PC-9 (cell line): ENCODE measurements at regions not wholly inside any gene's neighbourhood (a gene's known extent, or its start where the extent isn't known, plus 50 kb on each side); places are given as distances from the start of the nearest gene placed in this dataset.

Source experiments
- BruUV-seq: library from RNA; stranded (reverse); fragments of 400-500 nt; replicated peaks from 2 replicates; lab custom pipeline; 2021; lab: Mats Ljungman, UMichigan
- CTCF ChIA-PET: fragments of 300-600 bp; sonication (Branson Sonifier 250); formaldehyde crosslinking; loops from one replicate; lab custom pipeline; 2022; ENCODE audit warnings: antibody characterized with exemption; lab: Charles Lee
- POLR2A ChIA-PET: fragments of 300-600 bp; sonication (Branson Sonifier 250); formaldehyde crosslinking; loops from one replicate; lab custom pipeline; 2022; ENCODE audit warnings: antibody characterized with exemption; ENCODE audit not compliant: unreplicated experiment; lab: Charles Lee
- DNase-seq, 2 experiments: peaks; one replicate each; pipeline versions ENCODE4 v3.0.0 to v3.0.0-alpha.2; 2015 to 2022; ENCODE audit warnings: mixed read lengths in 1 of 2
- H2AFZ ChIP-seq: fragments of 200-600 bp; sonication (generic); 2 replicates; pipeline ENCODE4 v1.8.1; 2017; ENCODE audit warnings: antibody characterized with exemption
- H3F3A ChIP-seq: fragments of 200-600 bp; sonication (generic); 2 replicates; pipeline ENCODE4 v1.8.1; 2017; ENCODE audit warnings: antibody characterized with exemption, mild to moderate bottlenecking, low read depth; ENCODE audit not compliant: insufficient read depth
- H3K27ac ChIP-seq: fragments of 200-600 bp; sonication (generic); 2 replicates; pipeline ENCODE4 v1.6.1; 2016; ENCODE audit warnings: mixed run types
- H3K27me3 ChIP-seq: fragments of 200-600 bp; sonication (generic); 2 replicates; pipeline ENCODE4 v1.6.1; 2016; ENCODE audit warnings: low read depth, mixed run types; ENCODE audit not compliant: insufficient read depth
- H3K36me3 ChIP-seq: fragments of 200-600 bp; sonication (generic); 2 replicates; pipeline ENCODE4 v1.6.1; 2016; ENCODE audit warnings: low read depth, mixed run types
- H3K4me1 ChIP-seq: fragments of 200-600 bp; sonication (generic); replicated peaks from 2 replicates; pipeline ENCODE4 v1.6.1; 2016; ENCODE audit warnings: mixed run types; ENCODE audit not compliant: insufficient read depth
- H3K4me2 ChIP-seq: fragments of 200-600 bp; sonication (generic); 2 replicates; pipeline ENCODE4 v1.6.1; 2017; ENCODE audit warnings: mixed run types
- H3K4me3 ChIP-seq: fragments of 200-600 bp; sonication (generic); 2 replicates; pipeline ENCODE4 v1.6.1; 2016; ENCODE audit warnings: mixed run types
- H3K79me2 ChIP-seq: fragments of 200-600 bp; sonication (generic); 2 replicates; pipeline ENCODE4 v1.6.1; 2017; ENCODE audit warnings: low read depth, mixed run types
- H3K9me2 ChIP-seq: fragments of 200-600 bp; sonication (generic); 2 replicates; pipeline ENCODE4 v1.8.1; 2017; ENCODE audit warnings: mild to moderate bottlenecking; ENCODE audit not compliant: insufficient read depth
- H3K9me3 ChIP-seq: fragments of 200-600 bp; sonication (generic); 2 replicates; pipeline ENCODE4 v1.8.1; 2016; ENCODE audit warnings: low read depth; ENCODE audit not compliant: insufficient read depth
- H4K20me1 ChIP-seq: fragments of 200-600 bp; sonication (generic); 2 replicates; pipeline ENCODE4 v1.8.1; 2017; ENCODE audit not compliant: insufficient read depth
- EZH2 ChIP-seq: fragments of 200-600 bp; sonication (generic); IDR thresholded peaks from 2 replicates; pipeline ENCODE4 v1.8.0; 2017; ENCODE audit warnings: antibody characterized with exemption, low read depth
- intact Hi-C: fragments of 100-400 bp; cut with micrococcal nuclease; formaldehyde crosslinking; loops from one replicate; pipeline ENCODE4 v1.10.0; 2022; ENCODE audit not compliant: unreplicated experiment
- TF ChIP-seq, protein P1 (sequence below): fragments of 200-600 bp; sonication (generic); conservative IDR thresholded peaks from 2 replicates; pipeline ENCODE4 v1.6.1; 2017; ENCODE audit warnings: mixed run types, antibody characterized with exemption, mild to moderate bottlenecking, moderate library complexity

DNA sequence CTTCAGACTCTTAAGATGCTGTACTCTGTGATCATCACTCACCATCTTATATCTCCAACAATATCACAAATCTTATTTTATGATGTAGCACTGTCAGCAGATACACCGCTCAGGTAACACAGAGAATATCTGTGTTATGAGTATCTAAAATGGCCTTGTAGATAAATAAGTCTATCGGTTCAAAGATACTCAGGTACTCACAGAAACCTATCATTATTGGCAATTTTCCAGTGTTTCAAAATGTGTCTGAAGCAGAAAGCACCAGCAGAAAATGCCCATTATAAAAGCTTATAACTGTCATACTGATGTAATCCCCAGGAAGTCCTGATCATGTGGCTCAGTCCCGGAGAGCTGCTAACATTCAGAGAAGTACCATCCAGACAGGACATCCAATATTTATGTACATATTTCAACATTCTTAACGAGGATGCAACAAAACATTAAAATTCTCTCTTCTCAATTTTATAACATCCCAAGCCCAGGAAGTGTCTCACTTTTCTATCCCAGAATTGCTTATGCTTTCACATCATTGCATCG is 190.7 kb upstream of the LMNTD1 start:
- intact Hi-C loops: no loop called here
- BruUV-seq: no TSS peak
- no peak for DNase-seq
- CTCF ChIA-PET: no interaction called here
- Histone ChIP-seq H3K27ac (no peak overlapping the region), H2AFZ (no peak overlapping the region), H3K4me1 (no peaks in the 10 kb centered on the region), H3K4me3 (no peak overlapping the region), H3K36me3 (no peaks in the 10 kb centered on the region), H3K9me3 (no peaks in the 10 kb centered on the region), H3F3A (no peaks in the 10 kb centered on the region), H4K20me1 (no peaks in the 10 kb centered on the region), H3K4me2 (no peak overlapping the region), H3K27me3 (no peaks in the 10 kb centered on the region), H3K79me2 (no peaks in the 10 kb centered on the region), H3K9me2 (no peaks in the 10 kb centered on the region)
- POLR2A ChIA-PET: interaction anchor here (0.6 kb wide), 1 partner anchor 77 kb away, joined by 11 read pairs; no protein-coding TSS in a partner anchor
- TF ChIP-seq, protein P1, sequence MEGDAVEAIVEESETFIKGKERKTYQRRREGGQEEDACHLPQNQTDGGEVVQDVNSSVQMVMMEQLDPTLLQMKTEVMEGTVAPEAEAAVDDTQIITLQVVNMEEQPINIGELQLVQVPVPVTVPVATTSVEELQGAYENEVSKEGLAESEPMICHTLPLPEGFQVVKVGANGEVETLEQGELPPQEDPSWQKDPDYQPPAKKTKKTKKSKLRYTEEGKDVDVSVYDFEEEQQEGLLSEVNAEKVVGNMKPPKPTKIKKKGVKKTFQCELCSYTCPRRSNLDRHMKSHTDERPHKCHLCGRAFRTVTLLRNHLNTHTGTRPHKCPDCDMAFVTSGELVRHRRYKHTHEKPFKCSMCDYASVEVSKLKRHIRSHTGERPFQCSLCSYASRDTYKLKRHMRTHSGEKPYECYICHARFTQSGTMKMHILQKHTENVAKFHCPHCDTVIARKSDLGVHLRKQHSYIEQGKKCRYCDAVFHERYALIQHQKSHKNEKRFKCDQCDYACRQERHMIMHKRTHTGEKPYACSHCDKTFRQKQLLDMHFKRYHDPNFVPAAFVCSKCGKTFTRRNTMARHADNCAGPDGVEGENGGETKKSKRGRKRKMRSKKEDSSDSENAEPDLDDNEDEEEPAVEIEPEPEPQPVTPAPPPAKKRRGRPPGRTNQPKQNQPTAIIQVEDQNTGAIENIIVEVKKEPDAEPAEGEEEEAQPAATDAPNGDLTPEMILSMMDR: no peak
- TF ChIP-seq EZH2: no peak

DNA sequence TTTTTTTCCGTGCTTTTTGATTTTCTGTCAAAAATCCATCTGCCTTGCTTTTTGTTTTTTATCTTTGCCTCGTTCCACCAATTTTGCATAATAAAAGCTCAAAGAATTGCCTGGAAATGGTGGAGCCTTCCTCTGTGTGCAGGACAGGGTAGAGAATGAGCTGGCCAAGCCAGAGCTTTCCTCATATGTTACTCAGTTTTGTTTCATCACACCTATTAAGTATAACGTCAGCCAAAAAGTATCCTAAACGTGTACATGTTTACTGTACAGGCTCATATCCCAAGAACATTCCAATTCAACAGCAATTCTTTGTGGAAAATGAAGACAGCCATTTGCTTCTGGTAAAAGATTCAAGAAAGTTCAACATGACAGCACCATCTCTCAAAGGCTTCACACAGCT is 191.2 kb upstream of the LMNTD1 start:
- CTCF ChIA-PET: no interaction called here
- no peak for DNase-seq
- TF ChIP-seq, protein P1: no peak
- no peak for TF ChIP-seq EZH2
- Histone ChIP-seq H3F3A (no peaks in the 10 kb centered on the region), H3K36me3 (no peaks in the 10 kb centered on the region), H3K79me2 (no peaks in the 10 kb centered on the region), H3K4me2 (no peak overlapping the region), H3K27ac (no peak overlapping the region), H4K20me1 (no peaks in the 10 kb centered on the region), H3K27me3 (no peaks in the 10 kb centered on the region), H3K4me3 (no peak overlapping the region), H3K9me2 (peaks cover 2% of the 10 kb centered on the region), H2AFZ (no peak overlapping the region), H3K4me1 (no peaks in the 10 kb centered on the region), H3K9me3 (no peaks in the 10 kb centered on the region)
- no TSS peak for BruUV-seq
- intact Hi-C loops: no loop called here
- POLR2A ChIA-PET: interaction anchor here (0.6 kb wide), 1 partner anchor 77 kb away, joined by 11 read pairs; no protein-coding TSS in a partner anchor

DNA sequence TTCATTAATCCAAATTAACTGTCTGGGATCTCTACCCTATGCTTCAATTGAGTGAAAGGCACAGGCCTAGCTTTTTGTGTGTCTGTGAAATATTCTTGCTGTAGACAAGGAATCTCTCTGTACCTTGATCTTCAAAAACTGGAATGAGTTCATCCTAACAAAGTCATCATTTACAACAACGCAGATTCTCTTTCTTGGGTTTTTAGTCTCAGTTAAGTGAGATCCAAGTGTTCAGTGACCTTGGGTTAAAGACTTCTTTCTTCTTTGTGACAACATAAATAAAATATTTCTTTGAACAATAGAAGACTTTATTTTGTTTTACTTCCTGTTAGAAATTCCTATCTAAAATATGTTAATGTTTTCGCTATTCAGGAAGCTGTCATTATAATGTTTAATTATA is 192.2 kb upstream of the LMNTD1 start:
- POLR2A ChIA-PET: no interaction called here
- no peaks in the 10 kb centered on the region for H3K27me3 ChIP-seq
- H3K9me3 ChIP-seq: no peaks in the 10 kb centered on the region
- no peaks in the 10 kb centered on the region for H4K20me1 ChIP-seq
- H2AFZ ChIP-seq: no peak overlapping the region
- DNase-seq: no peak
- no peaks in the 10 kb centered on the region for H3F3A ChIP-seq
- no peaks in the 10 kb centered on the region for H3K79me2 ChIP-seq
- TF ChIP-seq EZH2: no peak
- TF ChIP-seq, protein P1: no peak
- no peak overlapping the region for H3K27ac ChIP-seq
- CTCF ChIA-PET: no interaction called here
- H3K36me3 ChIP-seq: no peaks in the 10 kb centered on the region
- intact Hi-C loops: no loop called here
- peaks cover 8% of the 10 kb centered on the region for H3K9me2 ChIP-seq
- no peaks in the 10 kb centered on the region for H3K4me1 ChIP-seq
- H3K4me2 ChIP-seq: no peak overlapping the region
- no TSS peak for BruUV-seq
- H3K4me3 ChIP-seq: no peak overlapping the region
